GM04503 (cell line): ENCODE measurements at regions not wholly inside any gene's neighbourhood (a gene's known extent, or its start where the extent isn't known, plus 50 kb on each side); places are given as distances from the start of the nearest gene placed in this dataset.

ENCODE experiments used
- DNase-seq: peaks from one replicate; pipeline ENCODE4 v3.0.0-alpha.2; 2012; ENCODE audit warnings: low read depth

- DNase-seq, result no peak
Observed at GRCh38 chr5:3220638-3221288, 374.9 kb upstream of the IRX1 start.

DNA sequence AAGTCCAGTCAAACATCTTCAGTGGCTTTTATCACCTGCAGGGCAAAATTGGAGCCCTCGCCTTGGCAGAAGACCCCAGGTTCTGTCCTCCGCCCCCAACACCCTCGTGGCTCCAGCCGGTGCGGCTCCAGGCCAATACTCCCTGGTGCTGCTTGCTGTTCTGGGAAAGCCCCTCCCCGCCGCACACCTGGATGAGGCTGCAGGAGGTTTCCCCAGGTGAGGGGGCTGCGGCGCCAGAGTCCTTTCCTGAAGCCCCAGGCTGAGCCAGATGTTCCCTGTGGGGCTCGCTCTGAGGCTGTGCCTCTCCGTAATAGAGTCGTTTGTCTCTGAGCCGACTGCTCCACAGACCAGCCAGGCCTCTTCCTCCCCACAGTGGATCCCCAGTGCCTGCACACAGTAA is 375.4 kb upstream of the IRX1 start:
- no peak for DNase-seq

GRCh38 chr5:3218916-3219650 is 376.5 kb upstream of the IRX1 start:
- DNase-seq, result no peak

DNA sequence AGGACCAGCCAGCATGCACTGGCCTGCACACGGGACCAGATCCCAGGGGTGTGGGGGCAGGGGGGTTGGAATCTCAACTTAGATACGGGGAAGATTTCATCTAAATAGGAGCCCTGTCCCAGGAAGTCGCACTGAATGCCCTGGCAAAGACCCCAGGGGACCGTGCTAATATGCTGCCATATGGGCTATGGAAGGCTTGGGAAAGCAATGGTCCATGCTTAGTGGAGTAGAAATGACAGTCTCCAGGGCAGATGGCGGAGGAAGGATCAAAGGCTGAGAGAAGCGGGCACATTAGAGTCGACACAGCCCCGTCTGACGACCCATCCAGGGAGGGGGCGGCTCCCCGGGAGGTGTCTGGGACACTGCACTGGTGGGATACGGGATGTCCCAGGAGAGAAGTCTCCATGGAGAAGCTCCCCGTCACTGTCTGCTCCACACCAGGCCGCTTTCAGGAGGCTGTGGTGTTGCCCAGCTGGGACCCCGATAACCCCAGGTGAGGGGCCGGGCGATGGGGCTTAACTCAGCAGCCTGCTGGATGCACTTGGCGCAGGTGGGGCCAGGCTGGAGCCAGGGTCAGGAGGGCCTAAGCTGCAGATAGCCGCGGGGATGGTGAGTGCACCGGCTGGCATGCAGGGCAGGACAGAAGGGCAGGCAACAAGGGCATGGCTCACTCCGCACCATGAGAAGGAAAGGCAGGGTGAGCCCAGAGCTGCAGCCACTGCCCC is 377.7 kb upstream of the IRX1 start:
- DNase-seq, result no peak

DNA sequence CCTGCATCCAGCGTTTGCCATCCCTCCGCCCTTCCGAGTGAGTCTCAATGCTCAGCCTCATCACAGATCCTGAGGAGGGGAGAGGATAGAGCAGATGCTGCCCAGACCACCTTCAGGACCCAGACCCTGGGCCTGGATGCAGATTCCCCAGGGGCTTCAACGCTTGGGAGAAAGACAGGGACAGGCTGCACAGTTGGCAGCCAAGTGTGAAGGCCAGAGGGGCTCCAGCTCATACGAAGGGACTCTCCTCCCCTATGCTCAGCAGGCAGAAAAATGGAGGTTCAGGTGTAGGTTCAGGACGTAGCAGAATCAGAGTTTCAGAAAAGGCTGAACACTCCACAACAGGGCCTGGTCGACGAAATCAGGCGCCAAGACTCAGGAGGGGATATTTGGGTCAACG is 378.5 kb upstream of the IRX1 start:
- no peak for DNase-seq

DNA sequence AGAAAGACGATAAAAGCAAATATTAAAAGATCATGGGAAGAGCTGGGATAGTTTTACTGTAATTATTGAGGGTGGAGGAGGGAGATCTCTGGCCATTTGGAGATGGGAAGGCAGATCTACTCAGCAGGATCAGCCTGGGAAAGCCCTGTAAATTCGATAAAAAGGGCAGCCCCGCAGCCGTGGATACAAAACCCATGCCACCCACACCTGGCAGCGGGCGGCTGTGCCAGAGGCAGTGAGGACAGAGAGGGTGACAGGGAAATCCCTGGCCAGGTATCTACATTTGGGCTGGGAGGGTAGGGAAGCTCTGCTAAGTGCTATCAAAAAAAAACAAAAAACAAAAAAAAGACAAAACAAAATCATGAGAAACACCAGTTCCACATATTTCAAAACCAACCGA is 379.2 kb upstream of the IRX1 start:
- no peak for DNase-seq

GRCh38 chr5:3214838-3215374 is 380.7 kb upstream of the IRX1 start:
- no peak for DNase-seq

DNA sequence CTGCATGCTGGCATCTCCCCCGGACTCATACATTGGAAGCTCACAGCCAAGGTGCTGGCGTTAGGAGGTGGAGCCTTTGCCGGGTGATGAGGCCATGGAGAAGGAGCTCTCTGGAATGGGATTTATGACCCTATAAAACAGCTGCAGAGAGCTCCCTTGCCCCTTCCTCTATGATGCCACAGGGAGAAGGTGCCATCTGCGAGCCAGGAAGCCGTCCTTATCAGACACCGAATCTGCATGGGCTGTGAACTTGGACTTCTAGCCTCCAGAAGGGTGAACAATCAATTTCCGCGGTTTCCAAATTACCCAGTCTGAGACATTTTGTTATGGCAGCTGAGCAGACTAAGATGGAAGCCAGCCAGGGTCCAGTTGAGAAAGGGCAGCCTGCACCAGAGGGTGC is 381.2 kb upstream of the IRX1 start:
- no peak for DNase-seq

DNA sequence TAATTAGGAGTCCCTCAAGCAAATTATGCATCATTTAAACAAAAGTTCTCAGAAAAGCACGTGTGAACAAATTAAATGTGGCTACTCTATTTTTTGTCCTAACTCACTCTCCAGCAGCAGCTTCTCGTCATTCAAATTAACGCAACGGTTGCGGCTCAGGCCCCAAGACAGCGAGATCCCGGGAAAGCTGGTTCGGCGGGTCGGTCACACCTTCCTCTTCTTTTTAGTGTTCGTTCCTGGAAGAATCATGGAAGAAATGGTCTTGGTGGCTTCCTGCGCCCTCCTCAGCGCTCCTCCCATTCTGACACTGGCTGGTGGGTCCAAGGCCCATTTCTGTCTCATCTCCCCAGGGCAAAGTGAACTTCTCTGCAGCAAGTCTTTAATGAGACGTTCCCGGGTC is 382.8 kb upstream of the IRX1 start:
- no peak for DNase-seq

DNA sequence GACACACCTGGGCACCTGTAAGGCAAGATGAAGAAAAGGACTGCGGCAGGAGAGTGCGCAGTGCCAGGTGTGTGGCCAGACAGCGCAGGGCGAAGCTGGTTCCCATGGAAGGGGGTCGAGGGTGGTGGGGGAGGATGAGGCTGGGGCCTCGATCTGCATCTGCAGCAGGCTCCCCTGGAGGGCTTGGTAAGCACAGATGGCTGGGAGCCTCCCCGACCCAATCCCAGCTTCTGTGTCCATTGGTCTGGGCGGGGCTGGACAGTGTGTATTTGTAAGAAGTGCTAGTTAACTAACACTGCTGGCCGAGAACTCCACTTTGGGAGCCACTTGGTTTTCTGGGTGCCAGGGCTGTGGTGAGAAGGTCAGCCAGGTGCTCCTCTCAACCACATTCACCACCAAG is 385.1 kb upstream of the IRX1 start:
- no peak for DNase-seq

DNA sequence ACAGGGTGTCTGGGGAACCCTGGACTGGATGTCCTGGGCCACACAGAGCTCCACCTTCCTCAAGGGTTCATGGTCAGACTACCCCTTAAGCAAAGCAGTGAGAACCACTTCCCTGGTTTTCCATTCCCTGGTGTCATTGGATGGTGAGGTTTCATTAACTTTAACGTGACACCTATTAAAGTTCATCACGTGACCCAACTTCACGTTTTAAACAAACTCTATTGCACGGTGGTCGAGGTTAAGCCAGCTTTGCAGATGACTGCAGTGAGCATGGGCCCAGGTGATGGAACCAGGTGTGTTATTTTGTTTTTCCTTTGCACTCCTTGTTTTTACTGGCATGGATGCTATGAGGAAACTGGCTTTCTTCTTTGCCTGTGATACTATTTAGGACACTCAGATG is 385.7 kb upstream of the IRX1 start:
- DNase-seq, result no peak

- no peak for DNase-seq
Observed at GRCh38 chr5:3202570-3202969, 393.1 kb upstream of the IRX1 start.

DNA sequence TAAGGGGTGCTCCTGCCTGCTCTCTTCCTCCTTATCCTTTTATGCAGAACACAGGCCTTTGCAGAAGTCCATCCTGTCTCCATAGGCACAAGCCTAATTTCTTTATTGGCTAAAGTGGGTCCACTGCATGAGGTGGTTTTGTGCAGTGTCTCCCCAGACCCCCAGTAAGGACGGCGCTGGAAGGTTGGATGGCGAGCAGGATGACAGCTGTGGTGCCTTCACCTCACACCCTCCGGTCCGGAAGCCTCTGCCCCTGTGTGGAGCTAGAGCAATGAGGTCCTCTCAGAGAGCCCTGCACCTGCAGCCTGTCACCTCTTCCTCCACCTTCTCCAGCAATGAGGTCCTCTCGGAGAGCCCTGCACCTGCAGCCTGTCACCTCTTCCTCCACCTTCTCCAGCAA is 393.7 kb upstream of the IRX1 start:
- DNase-seq, result no peak

- DNase-seq, result no peak
Observed at GRCh38 chr5:3201121-3201520, 394.5 kb upstream of the IRX1 start.

- no peak for DNase-seq
Observed at GRCh38 chr5:3199962-3200755, 395.5 kb upstream of the IRX1 start.

DNA sequence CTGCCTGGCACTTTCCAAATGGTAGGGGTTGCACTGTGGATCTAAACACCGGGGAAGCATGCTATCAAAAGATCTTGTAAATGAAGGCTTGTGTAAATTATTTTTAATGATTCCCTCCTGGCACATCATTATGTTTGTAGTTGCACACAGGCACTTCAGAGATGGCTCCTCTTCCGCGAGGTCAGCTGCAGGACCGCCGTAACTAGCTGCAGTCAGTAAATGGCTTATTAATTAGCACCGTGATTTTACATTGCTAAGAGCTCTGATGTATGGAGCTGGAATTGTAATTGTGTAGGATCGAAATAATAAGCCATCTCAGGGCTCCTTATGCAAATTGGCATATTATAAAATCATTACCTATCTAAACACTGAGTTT is 397.6 kb upstream of the IRX1 start:
- no peak for DNase-seq

- no peak for DNase-seq
Observed at GRCh38 chr5:3197304-3198073, 398.1 kb upstream of the IRX1 start.

DNA sequence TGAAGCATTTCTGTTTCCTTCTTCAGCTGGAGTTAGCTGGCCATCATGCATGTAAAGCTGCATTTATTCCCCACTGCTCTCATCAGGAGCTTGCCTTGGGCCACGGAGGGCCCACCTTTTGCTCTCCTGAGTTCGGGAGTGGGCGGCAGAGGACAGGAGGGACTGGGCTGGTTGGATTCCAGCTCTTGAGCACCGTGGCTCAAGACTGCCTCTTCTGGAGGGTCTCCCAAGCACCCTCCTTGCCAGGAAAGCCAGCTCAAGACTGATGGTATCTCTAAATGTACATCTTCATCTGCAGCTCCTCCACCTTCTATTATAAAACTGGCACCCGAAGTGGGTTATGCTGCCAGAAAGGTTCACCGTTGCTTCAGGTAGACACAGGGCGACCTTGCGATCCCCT is 399.6 kb upstream of the IRX1 start:
- DNase-seq, result no peak

DNA sequence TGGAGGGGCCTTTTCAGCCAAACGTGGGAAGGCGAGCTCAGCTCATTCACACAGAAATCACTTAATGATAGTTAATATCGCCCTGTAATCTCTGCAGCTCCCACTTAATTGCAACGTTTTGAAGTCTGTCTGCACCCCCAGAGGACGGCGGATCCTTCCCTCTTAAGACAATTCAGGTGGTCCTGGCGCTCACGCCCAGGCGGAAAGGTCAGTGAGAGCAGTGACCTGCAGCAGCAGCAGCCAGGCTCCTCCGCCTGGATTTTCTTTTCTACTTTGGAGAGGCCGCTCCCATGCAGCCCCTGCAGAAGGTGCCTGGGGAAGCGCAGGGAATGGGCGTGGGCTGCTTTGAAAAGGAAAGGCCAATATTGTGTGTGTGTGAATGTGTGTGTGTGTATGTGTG is 400.9 kb upstream of the IRX1 start:
- no peak for DNase-seq

GRCh38 chr5:3194271-3194670 is 401.4 kb upstream of the IRX1 start:
- no peak for DNase-seq

- no peak for DNase-seq
Observed at GRCh38 chr5:3191585-3191984, 404.0 kb upstream of the IRX1 start.

GRCh38 chr5:3190930-3191329 is 404.7 kb upstream of the IRX1 start:
- DNase-seq, result no peak
